GM23338 (cell line): ENCODE measurements at regions not wholly inside any gene's neighbourhood (a gene's known extent, or its start where the extent isn't known, plus 50 kb on each side); places are given as distances from the start of the nearest gene placed in this dataset.

Experiments used
- ATAC-seq: fragments of 200-7000 bp; cut with Tn5 transposase; 3 replicates; pipeline ENCODE4 v1.9.1; 2020
- DNase-seq: peaks from one replicate; pipeline ENCODE4 v3.0.0-alpha.2; 2015; ENCODE audit warnings: low spot score
- H2AFZ ChIP-seq: fragments of 200-600 bp; sonication (generic); 2 replicates; pipeline ENCODE4 v1.8.0; 2016; ENCODE audit warnings: antibody characterized with exemption, mild to moderate bottlenecking, moderate library complexity
- H3F3A ChIP-seq: fragments of 200-600 bp; sonication (generic); replicated peaks from 2 replicates; pipeline ENCODE4 v1.8.0; 2017; ENCODE audit warnings: antibody characterized with exemption, mixed run types, low read depth
- H3K27ac ChIP-seq: fragments of 200-600 bp; sonication (generic); 2 replicates; pipeline ENCODE4 v1.6.1; 2016; ENCODE audit warnings: low read depth
- H3K27me3 ChIP-seq: fragments of 200-600 bp; sonication (generic); 2 replicates; pipeline ENCODE4 v1.8.0; 2016; ENCODE audit warnings: mild to moderate bottlenecking, mixed run types, moderate library complexity; ENCODE audit not compliant: insufficient read depth
- H3K36me3 ChIP-seq: fragments of 200-600 bp; sonication (generic); 2 replicates; pipeline ENCODE4 v1.8.0; 2016; ENCODE audit warnings: mild to moderate bottlenecking; ENCODE audit not compliant: insufficient read depth
- H3K4me1 ChIP-seq: fragments of 200-600 bp; sonication (generic); 2 replicates; pipeline ENCODE4 v1.8.0; 2016; ENCODE audit warnings: mild to moderate bottlenecking, moderate library complexity; ENCODE audit not compliant: insufficient read depth
- H3K4me2 ChIP-seq: fragments of 200-600 bp; sonication (generic); 2 replicates; pipeline ENCODE4 v1.7.1; 2017; ENCODE audit warnings: mixed run types
- H3K4me3 ChIP-seq: fragments of 200-600 bp; sonication (generic); 2 replicates; pipeline ENCODE4 v1.6.1; 2016; ENCODE audit warnings: mixed run types
- H3K79me2 ChIP-seq: fragments of 200-600 bp; sonication (generic); replicated peaks from 2 replicates; pipeline ENCODE4 v1.8.0; 2017; ENCODE audit warnings: mild to moderate bottlenecking; ENCODE audit not compliant: insufficient read depth
- H3K9me2 ChIP-seq: fragments of 200-600 bp; sonication (generic); 2 replicates; pipeline ENCODE4 v1.8.0; 2017; ENCODE audit not compliant: insufficient read depth
- H4K20me1 ChIP-seq: fragments of 200-600 bp; sonication (generic); replicated peaks from 2 replicates; pipeline ENCODE4 v1.8.0; 2017; ENCODE audit warnings: mild to moderate bottlenecking; ENCODE audit not compliant: insufficient read depth
- H3K27ac Mint-ChIP-seq: 2 replicates; pipeline ENCODE4 v1.8.0; 2020; ENCODE audit warnings: inconsistent platforms, mild to moderate bottlenecking, moderate library complexity, mixed read lengths
- H3K27me3 Mint-ChIP-seq: 3 replicates; pipeline ENCODE4 v1.8.0; 2022; ENCODE audit warnings: low read depth, mild to moderate bottlenecking, moderate library complexity, mixed read lengths, inconsistent platforms; ENCODE audit not compliant: insufficient read depth, poor library complexity
- H3K36me3 Mint-ChIP-seq: 3 replicates; pipeline ENCODE4 v1.8.0; 2021; ENCODE audit warnings: low read depth, mild to moderate bottlenecking, inconsistent platforms, moderate library complexity, mixed read lengths
- H3K4me1 Mint-ChIP-seq: 3 replicates; pipeline ENCODE4 v1.8.0; 2020; ENCODE audit warnings: mild to moderate bottlenecking, inconsistent platforms, mixed read lengths
- H3K4me3 Mint-ChIP-seq: 3 replicates; pipeline ENCODE4 v1.8.0; 2021; ENCODE audit warnings: moderate library complexity, mild to moderate bottlenecking, inconsistent platforms, mixed read lengths
- H3K9me3 Mint-ChIP-seq: 3 replicates; pipeline ENCODE4 v1.8.0; 2020; ENCODE audit warnings: moderate library complexity, mild to moderate bottlenecking, inconsistent platforms, mixed read lengths
- CREB1 ChIP-seq: fragments of 250-450 bp; sonication (Bioruptor Pico); IDR thresholded peaks from 2 replicates; pipeline ENCODE4 v1.5.0; 2020; ENCODE audit warnings: low read depth, mild to moderate bottlenecking, moderate library complexity
- CTCF ChIP-seq, 2 experiments: fragments of 200-600 bp in 1 of 2; sonication (generic) in 1 of 2; conservative IDR thresholded peaks; 2 replicates each; pipeline versions ENCODE4 v1.5.1 to v1.6.1; 2016 to 2017; ENCODE audit warnings: antibody characterized with exemption in 2 of 2, low read depth in 2 of 2, mild to moderate bottlenecking in 2 of 2, moderate library complexity in 1 of 2
- ETS1 ChIP-seq: IDR thresholded peaks from 2 replicates; pipeline ENCODE4 v1.6.1; 2016; ENCODE audit warnings: antibody characterized with exemption
- EZH2 ChIP-seq: fragments of 200-600 bp; sonication (generic); IDR thresholded peaks from one replicate; pipeline ENCODE4 v1.8.0; 2017; ENCODE audit warnings: antibody characterized with exemption, mild to moderate bottlenecking, low read depth; ENCODE audit not compliant: unreplicated experiment
- EZH2phosphoT487 ChIP-seq: fragments of 200-600 bp; sonication (generic); IDR thresholded peaks from one replicate; pipeline ENCODE4 v1.8.1; 2018; ENCODE audit warnings: antibody characterized with exemption; ENCODE audit not compliant: unreplicated experiment
- JUNB ChIP-seq: IDR thresholded peaks from one replicate; pipeline ENCODE4 v1.6.1; 2016; ENCODE audit warnings: antibody characterized with exemption; ENCODE audit not compliant: unreplicated experiment
- POLR2AphosphoS5 ChIP-seq: IDR thresholded peaks from 2 replicates; pipeline ENCODE4 v1.6.1; 2016; ENCODE audit warnings: antibody characterized with exemption, low read depth
- ZNF114 ChIP-seq: fragments of 250-450 bp; sonication (Bioruptor Pico); IDR thresholded peaks from 2 replicates; pipeline ENCODE4 v1.5.0; 2020; ENCODE audit warnings: mild to moderate bottlenecking, moderate library complexity
- ZNF331 ChIP-seq: fragments of 250-450 bp; sonication (Bioruptor Pico); IDR thresholded peaks from 2 replicates; pipeline ENCODE4 v1.5.0; 2020; ENCODE audit warnings: low read depth, mild to moderate bottlenecking, moderate library complexity
- TF ChIP-seq, protein P1 (sequence below): fragments of 250-450 bp; sonication (Bioruptor Pico); IDR thresholded peaks from 2 replicates; pipeline ENCODE4 v1.5.0; 2020; ENCODE audit warnings: mild to moderate bottlenecking, moderate library complexity
- TF ChIP-seq, protein P2 (sequence below): IDR thresholded peaks from one replicate; pipeline ENCODE4 v1.6.1; 2018; ENCODE audit warnings: antibody characterized with exemption; ENCODE audit not compliant: unreplicated experiment

- Histone ChIP-seq H3K36me3 (peaks cover 4% of the 10 kb centered on the region), H3F3A (no peaks in the 10 kb centered on the region), H3K9me2 (no peaks in the 10 kb centered on the region), H3K27ac (no peak overlapping the region), H3K4me1 (no peaks in the 10 kb centered on the region), H3K4me2 (no peak overlapping the region), H3K79me2 (no peaks in the 10 kb centered on the region), H3K27me3 (no peaks in the 10 kb centered on the region), H2AFZ (no peak overlapping the region), H3K4me3 (no peak overlapping the region), H4K20me1 (no peaks in the 10 kb centered on the region)
- H3K4me1 Mint-ChIP-seq: no peaks in the 10 kb centered on the region
- H3K27me3 Mint-ChIP-seq: no peaks in the 10 kb centered on the region
- no peak for ATAC-seq
- TF ChIP-seq POLR2AphosphoS5 (no peak), CTCF (conservative IDR thresholded peaks at IDR 0.05; ENCODE audit: low read depth in 2 of 2) (no peak), CREB1 (CRISPR knock-in tag) (no peak), JUNB (no peak), ZNF331 (CRISPR knock-in tag) (no peak), ZNF114 (CRISPR knock-in tag) (no peak), EZH2phosphoT487 (no peak), ETS1 (no peak), EZH2 (no peak)
- TF ChIP-seq, protein P1, sequence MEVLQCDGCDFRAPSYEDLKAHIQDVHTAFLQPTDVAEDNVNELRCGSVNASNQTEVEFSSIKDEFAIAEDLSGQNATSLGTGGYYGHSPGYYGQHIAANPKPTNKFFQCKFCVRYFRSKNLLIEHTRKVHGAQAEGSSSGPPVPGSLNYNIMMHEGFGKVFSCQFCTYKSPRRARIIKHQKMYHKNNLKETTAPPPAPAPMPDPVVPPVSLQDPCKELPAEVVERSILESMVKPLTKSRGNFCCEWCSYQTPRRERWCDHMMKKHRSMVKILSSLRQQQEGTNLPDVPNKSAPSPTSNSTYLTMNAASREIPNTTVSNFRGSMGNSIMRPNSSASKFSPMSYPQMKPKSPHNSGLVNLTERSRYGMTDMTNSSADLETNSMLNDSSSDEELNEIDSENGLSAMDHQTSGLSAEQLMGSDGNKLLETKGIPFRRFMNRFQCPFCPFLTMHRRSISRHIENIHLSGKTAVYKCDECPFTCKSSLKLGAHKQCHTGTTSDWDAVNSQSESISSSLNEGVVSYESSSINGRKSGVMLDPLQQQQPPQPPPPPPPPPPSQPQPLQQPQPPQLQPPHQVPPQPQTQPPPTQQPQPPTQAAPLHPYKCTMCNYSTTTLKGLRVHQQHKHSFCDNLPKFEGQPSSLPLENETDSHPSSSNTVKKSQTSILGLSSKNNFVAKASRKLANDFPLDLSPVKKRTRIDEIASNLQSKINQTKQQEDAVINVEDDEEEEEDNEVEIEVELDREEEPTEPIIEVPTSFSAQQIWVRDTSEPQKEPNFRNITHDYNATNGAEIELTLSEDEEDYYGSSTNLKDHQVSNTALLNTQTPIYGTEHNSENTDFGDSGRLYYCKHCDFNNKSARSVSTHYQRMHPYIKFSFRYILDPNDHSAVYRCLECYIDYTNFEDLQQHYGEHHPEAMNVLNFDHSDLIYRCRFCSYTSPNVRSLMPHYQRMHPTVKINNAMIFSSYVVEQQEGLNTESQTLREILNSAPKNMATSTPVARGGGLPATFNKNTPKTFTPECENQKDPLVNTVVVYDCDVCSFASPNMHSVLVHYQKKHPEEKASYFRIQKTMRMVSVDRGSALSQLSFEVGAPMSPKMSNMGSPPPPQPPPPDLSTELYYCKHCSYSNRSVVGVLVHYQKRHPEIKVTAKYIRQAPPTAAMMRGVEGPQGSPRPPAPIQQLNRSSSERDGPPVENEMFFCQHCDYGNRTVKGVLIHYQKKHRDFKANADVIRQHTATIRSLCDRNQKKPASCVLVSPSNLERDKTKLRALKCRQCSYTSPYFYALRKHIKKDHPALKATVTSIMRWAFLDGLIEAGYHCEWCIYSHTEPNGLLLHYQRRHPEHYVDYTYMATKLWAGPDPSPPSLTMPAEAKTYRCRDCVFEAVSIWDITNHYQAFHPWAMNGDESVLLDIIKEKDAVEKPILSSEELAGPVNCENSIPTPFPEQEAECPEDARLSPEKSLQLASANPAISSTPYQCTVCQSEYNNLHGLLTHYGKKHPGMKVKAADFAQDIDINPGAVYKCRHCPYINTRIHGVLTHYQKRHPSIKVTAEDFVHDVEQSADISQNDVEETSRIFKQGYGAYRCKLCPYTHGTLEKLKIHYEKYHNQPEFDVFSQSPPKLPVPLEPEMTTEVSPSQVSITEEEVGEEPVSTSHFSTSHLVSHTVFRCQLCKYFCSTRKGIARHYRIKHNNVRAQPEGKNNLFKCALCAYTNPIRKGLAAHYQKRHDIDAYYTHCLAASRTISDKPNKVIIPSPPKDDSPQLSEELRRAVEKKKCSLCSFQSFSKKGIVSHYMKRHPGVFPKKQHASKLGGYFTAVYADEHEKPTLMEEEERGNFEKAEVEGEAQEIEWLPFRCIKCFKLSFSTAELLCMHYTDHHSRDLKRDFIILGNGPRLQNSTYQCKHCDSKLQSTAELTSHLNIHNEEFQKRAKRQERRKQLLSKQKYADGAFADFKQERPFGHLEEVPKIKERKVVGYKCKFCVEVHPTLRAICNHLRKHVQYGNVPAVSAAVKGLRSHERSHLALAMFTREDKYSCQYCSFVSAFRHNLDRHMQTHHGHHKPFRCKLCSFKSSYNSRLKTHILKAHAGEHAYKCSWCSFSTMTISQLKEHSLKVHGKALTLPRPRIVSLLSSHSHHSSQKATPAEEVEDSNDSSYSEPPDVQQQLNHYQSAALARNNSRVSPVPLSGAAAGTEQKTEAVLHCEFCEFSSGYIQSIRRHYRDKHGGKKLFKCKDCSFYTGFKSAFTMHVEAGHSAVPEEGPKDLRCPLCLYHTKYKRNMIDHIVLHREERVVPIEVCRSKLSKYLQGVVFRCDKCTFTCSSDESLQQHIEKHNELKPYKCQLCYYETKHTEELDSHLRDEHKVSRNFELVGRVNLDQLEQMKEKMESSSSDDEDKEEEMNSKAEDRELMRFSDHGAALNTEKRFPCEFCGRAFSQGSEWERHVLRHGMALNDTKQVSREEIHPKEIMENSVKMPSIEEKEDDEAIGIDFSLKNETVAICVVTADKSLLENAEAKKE (CRISPR knock-in tag): no peak
- TF ChIP-seq, protein P2, sequence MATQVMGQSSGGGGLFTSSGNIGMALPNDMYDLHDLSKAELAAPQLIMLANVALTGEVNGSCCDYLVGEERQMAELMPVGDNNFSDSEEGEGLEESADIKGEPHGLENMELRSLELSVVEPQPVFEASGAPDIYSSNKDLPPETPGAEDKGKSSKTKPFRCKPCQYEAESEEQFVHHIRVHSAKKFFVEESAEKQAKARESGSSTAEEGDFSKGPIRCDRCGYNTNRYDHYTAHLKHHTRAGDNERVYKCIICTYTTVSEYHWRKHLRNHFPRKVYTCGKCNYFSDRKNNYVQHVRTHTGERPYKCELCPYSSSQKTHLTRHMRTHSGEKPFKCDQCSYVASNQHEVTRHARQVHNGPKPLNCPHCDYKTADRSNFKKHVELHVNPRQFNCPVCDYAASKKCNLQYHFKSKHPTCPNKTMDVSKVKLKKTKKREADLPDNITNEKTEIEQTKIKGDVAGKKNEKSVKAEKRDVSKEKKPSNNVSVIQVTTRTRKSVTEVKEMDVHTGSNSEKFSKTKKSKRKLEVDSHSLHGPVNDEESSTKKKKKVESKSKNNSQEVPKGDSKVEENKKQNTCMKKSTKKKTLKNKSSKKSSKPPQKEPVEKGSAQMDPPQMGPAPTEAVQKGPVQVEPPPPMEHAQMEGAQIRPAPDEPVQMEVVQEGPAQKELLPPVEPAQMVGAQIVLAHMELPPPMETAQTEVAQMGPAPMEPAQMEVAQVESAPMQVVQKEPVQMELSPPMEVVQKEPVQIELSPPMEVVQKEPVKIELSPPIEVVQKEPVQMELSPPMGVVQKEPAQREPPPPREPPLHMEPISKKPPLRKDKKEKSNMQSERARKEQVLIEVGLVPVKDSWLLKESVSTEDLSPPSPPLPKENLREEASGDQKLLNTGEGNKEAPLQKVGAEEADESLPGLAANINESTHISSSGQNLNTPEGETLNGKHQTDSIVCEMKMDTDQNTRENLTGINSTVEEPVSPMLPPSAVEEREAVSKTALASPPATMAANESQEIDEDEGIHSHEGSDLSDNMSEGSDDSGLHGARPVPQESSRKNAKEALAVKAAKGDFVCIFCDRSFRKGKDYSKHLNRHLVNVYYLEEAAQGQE: no peak
- no peak overlapping the region for H3K4me3 Mint-ChIP-seq
- no peak overlapping the region for H3K27ac Mint-ChIP-seq
- peaks cover 74% of the 10 kb centered on the region for H3K9me3 Mint-ChIP-seq
- DNase-seq: no peak
- H3K36me3 Mint-ChIP-seq: peaks cover 9% of the 10 kb centered on the region; the same call in 2 of the 3 replicates
These were observed 612.6 kb upstream of the C16orf82 start for GRCh38 chr16:26454102-26454501.
